B cell (primary cell): ENCODE measurements at regions not wholly inside any gene's neighbourhood (a gene's known extent, or its start where the extent isn't known, plus 50 kb on each side); places are given as distances from the start of the nearest gene placed in this dataset.

ENCODE experiments used
- EZH2 ChIP-seq: IDR thresholded peaks from 2 replicates; pipeline ENCODE4 v1.6.1; 2012; ENCODE audit warnings: borderline replicate concordance, low read depth, mild to moderate bottlenecking, moderate library complexity, low read length; ENCODE audit not compliant: insufficient read depth, poor library complexity, severe bottlenecking
- TF ChIP-seq, protein P1 (sequence below): fragments of 200-600 bp; IDR thresholded peaks from one replicate; pipeline ENCODE4 v1.8.0; 2022; ENCODE audit warnings: antibody characterized with exemption, mild to moderate bottlenecking

DNA sequence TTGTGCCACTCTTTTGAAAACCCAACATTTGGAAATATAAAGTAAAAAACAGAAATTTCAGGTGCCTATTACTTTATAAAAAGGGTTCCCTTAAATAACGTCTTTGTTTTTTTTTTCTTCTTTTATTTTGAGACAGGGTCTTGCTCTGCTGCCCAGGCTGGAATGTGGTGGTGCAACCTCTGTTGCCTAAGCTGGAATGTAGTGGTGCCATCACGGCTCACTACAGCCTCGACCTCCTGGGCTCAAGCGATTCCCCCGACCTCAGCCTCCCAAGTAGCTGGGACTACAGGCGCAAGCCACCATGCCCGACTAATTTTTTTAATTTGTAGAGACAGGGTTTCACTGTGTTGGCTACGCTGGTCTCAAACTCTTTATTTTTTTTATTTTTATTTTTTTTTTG is 110.2 kb upstream of the HNRNPU start:
- no peak for TF ChIP-seq EZH2
- TF ChIP-seq, protein P1, sequence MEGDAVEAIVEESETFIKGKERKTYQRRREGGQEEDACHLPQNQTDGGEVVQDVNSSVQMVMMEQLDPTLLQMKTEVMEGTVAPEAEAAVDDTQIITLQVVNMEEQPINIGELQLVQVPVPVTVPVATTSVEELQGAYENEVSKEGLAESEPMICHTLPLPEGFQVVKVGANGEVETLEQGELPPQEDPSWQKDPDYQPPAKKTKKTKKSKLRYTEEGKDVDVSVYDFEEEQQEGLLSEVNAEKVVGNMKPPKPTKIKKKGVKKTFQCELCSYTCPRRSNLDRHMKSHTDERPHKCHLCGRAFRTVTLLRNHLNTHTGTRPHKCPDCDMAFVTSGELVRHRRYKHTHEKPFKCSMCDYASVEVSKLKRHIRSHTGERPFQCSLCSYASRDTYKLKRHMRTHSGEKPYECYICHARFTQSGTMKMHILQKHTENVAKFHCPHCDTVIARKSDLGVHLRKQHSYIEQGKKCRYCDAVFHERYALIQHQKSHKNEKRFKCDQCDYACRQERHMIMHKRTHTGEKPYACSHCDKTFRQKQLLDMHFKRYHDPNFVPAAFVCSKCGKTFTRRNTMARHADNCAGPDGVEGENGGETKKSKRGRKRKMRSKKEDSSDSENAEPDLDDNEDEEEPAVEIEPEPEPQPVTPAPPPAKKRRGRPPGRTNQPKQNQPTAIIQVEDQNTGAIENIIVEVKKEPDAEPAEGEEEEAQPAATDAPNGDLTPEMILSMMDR: no peak
